GM23248 (cell line): ENCODE measurements at regions not wholly inside any gene's neighbourhood (a gene's known extent, or its start where the extent isn't known, plus 50 kb on each side); places are given as distances from the start of the nearest gene placed in this dataset.

Experiments
- DNase-seq: peaks from one replicate; pipeline ENCODE4 v3.0.0-alpha.2; 2015
- H2AFZ ChIP-seq: fragments of 200-600 bp; sonication (generic); 2 replicates; pipeline ENCODE4 v1.6.1; 2016; ENCODE audit warnings: antibody characterized with exemption
- H3F3A ChIP-seq: fragments of 200-600 bp; sonication (generic); 2 replicates; pipeline ENCODE4 v1.6.1; 2016; ENCODE audit warnings: mild to moderate bottlenecking, antibody characterized with exemption, mixed run types; ENCODE audit not compliant: insufficient read depth
- H3K27ac ChIP-seq: fragments of 200-600 bp; sonication (generic); 2 replicates; pipeline ENCODE4 v1.5.1; 2016; ENCODE audit warnings: mild to moderate bottlenecking
- H3K27me3 ChIP-seq: fragments of 200-600 bp; sonication (generic); replicated peaks from 2 replicates; pipeline ENCODE4 v1.6.1; 2016; ENCODE audit warnings: mild to moderate bottlenecking; ENCODE audit not compliant: insufficient read depth
- H3K36me3 ChIP-seq: fragments of 200-600 bp; sonication (generic); 2 replicates; pipeline ENCODE4 v1.6.1; 2016; ENCODE audit warnings: low read depth, mild to moderate bottlenecking
- H3K4me1 ChIP-seq: fragments of 200-600 bp; sonication (generic); 2 replicates; pipeline ENCODE4 v1.6.1; 2016; ENCODE audit warnings: mild to moderate bottlenecking; ENCODE audit not compliant: insufficient read depth
- H3K4me2 ChIP-seq: fragments of 200-600 bp; sonication (generic); one replicate; pipeline ENCODE4 v1.6.1; 2016; ENCODE audit warnings: mild to moderate bottlenecking; ENCODE audit not compliant: unreplicated experiment
- H3K4me3 ChIP-seq: fragments of 200-600 bp; sonication (generic); 2 replicates; pipeline ENCODE4 v1.5.1; 2016; ENCODE audit warnings: mild to moderate bottlenecking
- H3K79me2 ChIP-seq: fragments of 200-600 bp; sonication (generic); 2 replicates; pipeline ENCODE4 v1.6.1; 2016; ENCODE audit warnings: mild to moderate bottlenecking; ENCODE audit not compliant: insufficient read depth
- H3K9ac ChIP-seq: fragments of 200-600 bp; sonication (generic); 2 replicates; pipeline ENCODE4 v1.6.1; 2016; ENCODE audit warnings: mild to moderate bottlenecking
- H3K9me2 ChIP-seq: fragments of 200-600 bp; sonication (generic); 2 replicates; pipeline ENCODE4 v1.6.1; 2016; ENCODE audit warnings: mixed run types, mild to moderate bottlenecking, moderate library complexity; ENCODE audit not compliant: insufficient read depth
- H3K9me3 ChIP-seq: fragments of 200-600 bp; sonication (generic); one replicate; pipeline ENCODE4 v1.6.1; 2017; ENCODE audit warnings: low read depth
- H4K20me1 ChIP-seq: fragments of 200-600 bp; sonication (generic); 2 replicates; pipeline ENCODE4 v1.6.0; 2016; ENCODE audit not compliant: insufficient read depth
- EZH2 ChIP-seq: fragments of 200-600 bp; sonication (generic); IDR thresholded peaks from 2 replicates; pipeline ENCODE4 v1.6.1; 2018; ENCODE audit warnings: antibody characterized with exemption, mild to moderate bottlenecking; ENCODE audit not compliant: insufficient read depth, poor library complexity, severe bottlenecking
- EZH2phosphoT487 ChIP-seq: fragments of 200-600 bp; sonication (generic); IDR thresholded peaks from 2 replicates; pipeline ENCODE4 v1.6.1; 2018; ENCODE audit warnings: antibody characterized with exemption, moderate library complexity, mild to moderate bottlenecking, low read depth; ENCODE audit not compliant: insufficient read depth
- WGBS, 2 experiments: methylation state at CpG; one replicate each; pipeline ENCODE4 v1.1.6; 2015 to 2017; ENCODE audit warnings: low lambda C conversion rate in 2 of 2, low coverage in 1 of 2; ENCODE audit errors: missing lambda C conversion rate in 2 of 2; 5-methylcytosine and 5-hydroxymethylcytosine counted together
- in situ Hi-C: fragments of 300-500 bp; cut with MboI; formaldehyde crosslinking; loops from 2 replicates; pipeline ENCODE4 v1.15.0; 2020

DNA sequence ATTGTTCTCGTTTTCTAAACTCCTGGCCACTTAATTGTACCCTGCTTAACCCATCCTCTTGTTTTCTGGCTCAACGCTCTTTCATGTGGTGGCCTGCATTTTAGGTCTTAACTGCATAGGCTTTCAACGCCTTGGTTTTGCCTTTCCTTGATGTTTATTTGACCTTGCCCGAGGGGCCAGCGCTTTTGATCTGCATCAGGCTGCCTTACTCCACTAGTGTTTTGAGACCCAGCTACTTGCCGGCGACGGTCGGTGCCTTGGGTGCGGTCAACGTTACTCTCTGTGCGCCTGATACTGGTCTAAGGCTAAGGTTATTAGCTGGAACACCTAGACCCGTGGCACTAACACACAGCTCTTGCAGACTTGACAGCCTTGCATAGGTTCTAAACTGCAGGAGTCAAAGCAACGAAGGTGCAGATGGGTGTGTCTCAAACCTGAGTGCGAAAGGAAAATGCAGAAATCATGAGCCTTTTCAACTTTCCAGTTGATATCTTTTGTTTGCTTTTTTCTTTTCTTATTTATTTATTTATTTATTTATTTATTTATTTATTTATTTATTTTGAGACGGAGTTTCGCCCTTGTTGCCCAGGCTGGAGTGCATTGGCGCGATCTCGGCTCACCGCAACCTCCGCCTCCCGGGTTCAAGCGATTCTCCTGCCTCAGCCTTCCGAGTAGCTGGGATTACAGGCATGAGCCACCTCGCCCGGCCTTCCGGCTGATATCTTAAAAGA is 138.8 kb downstream of the HFE start:
- no peaks in the 10 kb centered on the region for H3K79me2 ChIP-seq
- no peak overlapping the region for H3K27ac ChIP-seq
- TF ChIP-seq EZH2phosphoT487 = no peak
- no peak for TF ChIP-seq EZH2
- no peaks in the 10 kb centered on the region for H3K27me3 ChIP-seq
- H3K4me3 ChIP-seq = no peak overlapping the region
- 60 to 62% methylated on average over 28 of the region's 28 CpGs for WGBS, 2 experiments
- H3K9me3 ChIP-seq = no peaks in the 10 kb centered on the region
- H3K9me2 ChIP-seq = no peaks in the 10 kb centered on the region
- no peak overlapping the region for H2AFZ ChIP-seq
- no peaks in the 10 kb centered on the region for H4K20me1 ChIP-seq
- in situ Hi-C loops = no loop called here
- no peak overlapping the region for H3K9ac ChIP-seq
- no peaks in the 10 kb centered on the region for H3K4me1 ChIP-seq
- no peak for DNase-seq
- no peaks in the 10 kb centered on the region for H3K36me3 ChIP-seq
- H3K4me2 ChIP-seq = no peak overlapping the region
- 0 out of 2 replicates have a peak, but pooled peaks cover 6% of the 10 kb centered on the region for H3F3A ChIP-seq

DNA sequence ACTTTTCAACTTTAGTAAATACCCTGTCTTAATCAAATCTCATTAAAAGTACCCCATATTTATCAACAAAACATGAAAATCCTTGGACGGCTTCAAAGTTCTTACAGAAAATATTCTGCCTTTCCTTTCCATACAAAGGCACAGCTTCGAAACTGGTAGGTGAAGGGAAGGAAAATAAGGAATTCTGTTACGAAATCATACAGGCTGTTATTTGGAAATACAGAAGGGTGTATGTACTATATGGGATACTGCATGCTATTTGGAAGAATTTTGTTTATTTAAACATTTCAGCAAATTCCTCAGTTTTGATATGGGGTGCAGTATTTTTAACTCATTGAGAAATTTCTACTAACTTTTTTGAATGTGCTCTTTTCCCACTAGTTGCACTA is 138.4 kb upstream of the BTN3A2 start:
- Histone ChIP-seq H3K4me2 (no peak overlapping the region), H3K27me3 (no peaks in the 10 kb centered on the region), H3K36me3 (no peaks in the 10 kb centered on the region), H3K27ac (no peak overlapping the region), H3K9me3 (no peaks in the 10 kb centered on the region), H3F3A (0 out of 2 replicates have a peak, but pooled peaks cover 6% of the 10 kb centered on the region), H3K4me1 (no peaks in the 10 kb centered on the region), H2AFZ (no peak overlapping the region), H4K20me1 (no peaks in the 10 kb centered on the region), H3K9ac (no peak overlapping the region), H3K4me3 (no peak overlapping the region), H3K9me2 (no peaks in the 10 kb centered on the region), H3K79me2 (no peaks in the 10 kb centered on the region)
- DNase-seq = no peak
- 77 to 79% methylated on average over 3 of the region's 3 CpGs for WGBS, 2 experiments
- in situ Hi-C loops = no loop called here
- TF ChIP-seq EZH2 (no peak), EZH2phosphoT487 (no peak)

- no peaks in the 10 kb centered on the region for H3K36me3 ChIP-seq
- H3K4me1 ChIP-seq = no peaks in the 10 kb centered on the region
- H3K27me3 ChIP-seq = no peaks in the 10 kb centered on the region
- H2AFZ ChIP-seq = no peak overlapping the region
- H3F3A ChIP-seq = peaks cover 12% of the 10 kb centered on the region
- H3K9me2 ChIP-seq = no peaks in the 10 kb centered on the region
- in situ Hi-C loops = no loop called here
- DNase-seq = peak; percentile 53
- H3K9me3 ChIP-seq = no peaks in the 10 kb centered on the region
- 67 to 69% methylated on average over 5 of the region's 5 CpGs for WGBS, 2 experiments
- no peak overlapping the region for H3K4me3 ChIP-seq
- H3K27ac ChIP-seq = no peak overlapping the region
- no peak overlapping the region for H3K9ac ChIP-seq
- no peak overlapping the region for H3K4me2 ChIP-seq
- H4K20me1 ChIP-seq = no peaks in the 10 kb centered on the region
- no peak for TF ChIP-seq EZH2phosphoT487
- TF ChIP-seq EZH2 = no peak
- no peaks in the 10 kb centered on the region for H3K79me2 ChIP-seq
Measured at GRCh38 chr6:26230351-26230750, 134.6 kb upstream of the BTN3A2 start.

DNA sequence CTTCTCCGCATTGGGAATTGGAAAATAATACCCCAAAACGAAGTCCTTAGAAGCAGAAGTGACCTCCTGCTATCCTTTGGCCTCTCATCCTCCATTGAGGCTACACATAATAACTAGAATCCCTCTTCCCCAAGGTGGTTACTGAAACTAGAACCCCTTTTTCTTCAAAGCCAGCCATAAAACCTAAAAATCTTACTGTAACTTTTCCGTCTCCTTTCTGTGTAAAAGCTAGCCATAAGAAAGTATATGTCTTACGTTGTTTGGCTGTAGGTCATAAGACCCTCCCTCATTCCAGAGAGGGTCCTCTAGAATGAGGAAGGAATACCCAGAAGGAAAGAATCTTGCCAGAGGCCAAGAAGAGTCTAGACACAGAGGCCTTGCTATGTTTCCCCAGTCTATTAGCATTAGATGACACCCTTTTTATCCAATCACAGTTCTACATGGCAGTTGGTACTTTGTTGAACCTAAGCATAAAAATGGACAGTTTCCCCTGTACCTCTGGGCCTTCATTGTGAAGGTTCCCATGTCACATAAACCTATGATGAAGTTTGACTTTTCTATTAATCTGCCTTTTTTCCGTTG is 133.9 kb upstream of the BTN3A2 start:
- Histone ChIP-seq H3K27ac (no peak overlapping the region), H3K4me3 (no peak overlapping the region), H3K27me3 (no peaks in the 10 kb centered on the region), H3K4me2 (no peak overlapping the region), H3K4me1 (no peaks in the 10 kb centered on the region), H3K9me3 (no peaks in the 10 kb centered on the region), H2AFZ (no peak overlapping the region), H3K36me3 (no peaks in the 10 kb centered on the region), H3K9ac (no peak overlapping the region), H3K9me2 (no peaks in the 10 kb centered on the region), H3F3A (peaks cover 12% of the 10 kb centered on the region), H4K20me1 (no peaks in the 10 kb centered on the region), H3K79me2 (no peaks in the 10 kb centered on the region)
- in situ Hi-C loops = no loop called here
- WGBS, 2 experiments = 74 to 80% methylated on average over 5 of the region's 5 CpGs
- TF ChIP-seq EZH2 (no peak), EZH2phosphoT487 (no peak)
- DNase-seq = no peak
